ENCODE measurements at regions not wholly inside any gene's neighbourhood (a gene's known extent, or its start where the extent isn't known, plus 50 kb on each side); places are given as distances from the start of the nearest gene placed in this dataset.

GRCh38 chr15:87763837-87764236, 492.7 kb downstream of the NTRK3 start:
- no peak for TF ChIP-seq MAX (IDR thresholded peaks at IDR 0.05)
- TF ChIP-seq RAD21 (conservative IDR thresholded peaks at IDR 0.05 in 1 of 2, IDR thresholded peaks at IDR 0.05 in 1 of 2) = no peak
- no peak for TF ChIP-seq CEBPB (IDR thresholded peaks at IDR 0.05)
